Ureter (tissue), 1 donor: ENCODE measurements at regions not wholly inside any gene's neighbourhood (a gene's known extent, or its start where the extent isn't known, plus 50 kb on each side); places are given as distances from the start of the nearest gene placed in this dataset.

ENCODE experiments used
- DNase-seq: peaks from one replicate; pipeline ENCODE4 v3.0.0-alpha.2; 2020; ENCODE audit warnings: low spot score
- donor health status: DM: yes; HTN: yes; CAD: no.

DNA sequence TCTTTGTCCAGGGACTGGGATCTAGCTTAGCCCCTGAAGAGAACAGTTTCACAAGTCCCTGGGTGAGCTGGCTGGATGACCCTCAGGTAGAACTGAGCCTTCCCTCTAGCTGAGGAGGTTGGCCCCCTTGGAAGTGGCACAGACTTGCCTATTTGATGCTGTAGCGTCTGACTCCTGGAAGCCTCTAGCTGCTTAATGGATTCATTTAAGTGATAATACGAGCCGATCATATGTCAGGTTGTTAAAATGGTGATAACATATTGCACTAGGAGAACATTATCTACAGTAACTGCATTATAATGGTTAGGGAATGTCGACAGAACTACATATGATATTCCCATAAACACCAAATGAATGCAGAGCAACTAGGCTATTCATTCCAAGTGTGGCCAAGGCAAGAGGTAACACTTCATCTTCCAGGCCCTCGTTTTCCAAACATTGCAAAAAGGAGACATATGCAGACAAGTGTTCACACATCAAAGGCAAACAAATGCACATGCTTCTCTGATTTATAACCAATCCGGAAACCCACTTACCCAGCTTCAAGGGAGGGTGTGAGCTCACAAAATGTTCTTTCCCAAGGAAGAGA, 340.1 kb upstream of the PLXNA2 start:
- DNase-seq = no peak

DNA sequence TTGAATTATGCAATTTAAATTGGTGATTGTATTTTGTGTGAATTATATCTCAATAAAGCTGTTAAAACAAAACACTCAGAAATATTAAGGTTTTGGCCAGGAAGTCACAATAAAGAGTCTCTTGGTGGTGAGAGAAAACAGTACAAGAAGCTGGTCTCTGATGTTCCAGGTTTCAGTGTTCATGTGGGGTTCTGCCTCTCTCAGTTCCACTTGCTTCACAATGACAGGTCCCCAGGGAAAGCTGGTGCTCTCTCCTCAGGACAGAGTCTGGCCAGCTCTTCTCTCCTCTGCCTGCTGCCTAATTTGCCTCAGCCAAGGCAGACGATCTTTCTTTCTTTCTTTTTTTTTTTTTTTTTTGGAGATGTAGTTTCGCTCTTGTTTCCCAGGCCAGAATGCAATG, 342.9 kb upstream of the PLXNA2 start:
- no peak for DNase-seq

DNA sequence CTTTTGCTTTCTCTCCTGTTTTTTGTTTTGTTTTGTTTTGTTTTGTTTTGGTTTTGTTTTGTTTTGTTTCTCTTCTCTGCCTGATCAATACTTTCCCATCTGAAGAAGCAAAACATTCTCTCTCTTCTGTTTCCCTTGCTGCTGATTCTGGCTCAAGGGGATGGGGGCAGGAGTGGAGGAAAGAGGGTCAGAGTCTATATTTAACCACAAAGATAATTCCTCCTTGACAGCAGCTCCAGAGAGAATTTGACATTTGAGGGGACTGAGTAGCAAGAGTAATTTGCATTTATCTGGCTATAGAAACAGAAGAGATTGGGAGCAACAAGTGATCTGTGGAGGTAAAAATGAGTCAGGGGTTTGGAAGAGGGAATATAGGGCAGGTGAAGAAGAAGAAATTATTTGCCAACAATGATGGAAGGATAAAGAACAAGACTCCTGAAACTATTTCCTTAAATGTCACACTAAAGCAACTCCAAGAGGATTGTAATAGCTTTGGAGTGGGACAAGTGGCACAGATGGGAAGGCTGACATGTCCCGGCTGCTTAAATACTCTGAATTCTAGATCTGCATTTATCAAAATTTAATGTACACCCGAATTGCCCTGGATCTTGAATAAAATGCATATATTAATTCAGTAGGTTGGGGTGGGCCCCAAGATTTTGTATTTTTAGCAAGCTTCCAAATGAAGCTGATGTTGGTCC, 349.3 kb upstream of the PLXNA2 start:
- DNase-seq = no peak

DNA sequence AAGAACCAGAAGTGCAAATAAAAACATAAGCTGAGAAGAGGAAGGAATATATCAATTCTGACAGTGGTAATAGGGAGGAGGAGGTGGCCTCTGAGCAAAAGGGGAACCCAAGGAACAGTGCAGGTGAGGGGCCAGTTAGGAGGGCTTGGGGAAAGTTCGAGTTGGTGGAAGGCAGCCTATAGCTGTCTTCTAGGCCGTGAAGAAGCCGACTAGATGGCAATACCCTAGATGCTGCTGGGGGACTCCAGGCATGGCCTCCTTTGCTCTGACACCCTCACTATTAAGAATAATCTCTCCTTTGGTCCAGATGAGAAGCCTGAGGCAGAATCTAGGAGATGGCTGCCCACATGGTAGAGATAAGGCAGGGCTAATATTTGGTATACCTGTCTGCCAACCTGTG, 351.1 kb upstream of the PLXNA2 start:
- DNase-seq = no peak

DNA sequence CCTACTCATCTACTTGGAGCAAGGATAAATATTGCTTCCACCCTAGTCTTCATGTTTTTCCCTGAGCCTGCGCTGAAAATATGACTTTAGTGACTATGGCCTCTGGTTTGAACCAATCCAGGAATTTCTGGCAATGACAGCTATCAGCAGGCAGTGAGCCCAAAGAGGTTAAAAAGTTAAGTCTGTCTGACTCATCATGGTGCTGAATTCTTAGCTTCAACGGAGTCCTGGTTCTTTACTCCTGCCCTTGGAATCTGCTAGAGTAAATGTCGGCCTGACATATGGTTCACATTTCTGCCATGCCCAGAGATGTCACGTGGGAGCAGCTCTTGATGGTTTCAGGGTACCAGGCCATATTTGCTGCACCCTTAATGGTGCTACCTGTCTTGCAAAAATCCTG, 351.6 kb upstream of the PLXNA2 start:
- no peak for DNase-seq

DNA sequence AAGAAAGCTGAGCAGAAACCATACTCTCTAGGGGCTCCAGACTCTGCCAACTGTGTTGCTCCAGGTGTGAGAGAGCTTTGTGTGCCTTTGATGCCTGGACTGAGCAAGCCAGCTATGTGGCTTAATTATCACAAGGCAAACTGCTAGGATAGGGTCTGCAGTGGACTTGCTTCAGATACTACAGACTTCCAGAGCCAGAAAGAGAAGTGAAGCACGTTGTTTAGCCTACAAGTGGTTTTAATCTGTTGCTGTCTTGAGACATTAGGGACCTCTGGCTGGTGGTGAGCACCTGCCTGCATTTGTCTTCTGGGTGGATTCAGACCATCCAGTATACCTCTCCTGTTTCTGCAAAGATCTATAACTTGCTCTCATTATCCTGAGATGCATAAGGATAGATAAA, 353.4 kb upstream of the PLXNA2 start:
- no peak for DNase-seq

DNA sequence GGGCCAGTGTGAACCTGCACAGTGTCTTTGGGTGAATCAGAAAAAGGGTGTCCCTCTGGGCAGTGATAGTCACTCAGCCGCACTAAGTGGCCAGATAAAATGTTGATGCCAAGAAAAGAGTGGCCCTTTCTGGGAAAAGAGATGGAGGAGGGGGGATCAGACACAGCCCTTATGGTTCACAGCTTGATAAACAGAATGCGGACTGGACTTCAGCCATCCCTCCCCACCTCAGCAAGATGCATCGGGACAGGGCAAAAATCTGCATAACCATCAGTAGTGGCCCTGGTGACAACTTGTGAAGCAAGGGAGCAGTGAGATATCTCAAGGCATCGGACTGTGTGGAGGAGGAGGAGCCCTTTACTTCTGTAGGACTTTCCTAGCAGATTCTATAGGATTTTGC, 353.8 kb upstream of the PLXNA2 start:
- no peak for DNase-seq

DNA sequence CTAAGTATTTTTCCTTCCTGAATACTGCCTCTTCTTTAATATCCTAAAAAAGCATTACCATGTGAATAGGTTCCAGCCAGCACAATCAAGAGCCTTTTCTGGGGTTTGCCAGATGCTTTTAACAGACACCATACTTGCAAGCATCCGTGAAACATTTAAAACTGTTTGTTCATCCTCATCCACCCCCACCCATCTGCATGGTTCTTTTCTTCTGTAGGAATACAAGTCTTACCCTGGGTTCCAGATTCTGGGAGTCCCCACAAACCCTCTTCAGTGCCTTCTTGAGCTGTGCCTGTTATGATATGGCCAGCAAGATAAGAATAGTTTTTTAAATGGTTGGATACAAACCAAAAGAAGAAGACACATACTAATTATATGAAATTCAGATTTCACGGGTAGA, 354.9 kb upstream of the PLXNA2 start:
- DNase-seq = no peak

DNA sequence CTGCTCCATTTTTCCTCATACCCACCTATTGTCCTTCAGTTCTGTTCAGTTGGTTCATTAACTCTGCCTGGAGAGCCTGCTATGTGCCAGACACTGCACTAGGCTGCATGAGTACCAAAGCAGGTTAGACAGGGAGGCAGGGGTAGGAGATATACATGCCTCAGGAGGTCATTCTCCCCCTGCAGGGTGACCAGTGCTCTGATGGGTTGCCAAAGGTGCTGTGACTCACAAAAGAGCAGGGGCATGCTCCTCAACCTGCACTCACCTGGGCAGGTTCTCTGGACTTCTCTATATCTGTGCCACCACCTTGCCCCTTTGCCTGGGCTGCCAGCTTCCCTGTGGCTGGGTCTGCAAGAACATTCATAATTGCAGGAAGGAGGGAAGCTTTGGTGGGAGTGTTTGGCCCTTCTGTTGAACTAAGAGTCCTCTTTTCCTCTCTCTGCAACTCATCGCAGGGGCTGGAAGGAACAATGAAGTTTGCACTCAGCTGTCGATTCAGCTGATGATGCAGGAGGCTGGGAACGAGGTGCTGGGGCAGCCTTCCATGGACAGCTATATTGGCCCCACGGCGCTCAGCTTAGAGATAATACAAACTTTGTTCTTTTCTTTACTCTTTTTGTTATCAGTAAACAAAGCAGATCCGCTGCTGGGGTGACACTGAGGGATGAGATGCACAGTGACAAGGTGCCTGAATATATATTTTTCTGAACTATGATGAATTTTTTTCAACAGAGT, 356.4 kb upstream of the PLXNA2 start:
- DNase-seq = no peak

DNA sequence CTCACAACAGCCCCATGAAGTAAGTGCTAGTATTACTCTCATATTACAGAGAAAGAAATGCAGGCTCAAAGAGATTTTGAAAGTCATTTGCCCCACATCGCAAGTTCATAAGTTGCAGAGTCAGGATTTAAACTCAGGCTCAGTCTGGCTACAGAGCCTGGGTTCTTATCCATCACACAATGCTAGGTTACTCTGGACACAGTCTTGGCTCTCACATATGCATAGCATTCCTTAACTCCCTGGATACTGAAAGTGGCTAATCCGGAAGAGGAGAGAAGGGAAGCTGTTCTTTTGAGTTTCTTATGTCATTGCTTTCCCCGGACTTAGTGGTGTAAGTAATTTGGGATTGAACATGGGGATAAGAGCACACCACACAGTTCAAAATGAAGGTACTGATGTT, 357.4 kb upstream of the PLXNA2 start:
- no peak for DNase-seq

DNA sequence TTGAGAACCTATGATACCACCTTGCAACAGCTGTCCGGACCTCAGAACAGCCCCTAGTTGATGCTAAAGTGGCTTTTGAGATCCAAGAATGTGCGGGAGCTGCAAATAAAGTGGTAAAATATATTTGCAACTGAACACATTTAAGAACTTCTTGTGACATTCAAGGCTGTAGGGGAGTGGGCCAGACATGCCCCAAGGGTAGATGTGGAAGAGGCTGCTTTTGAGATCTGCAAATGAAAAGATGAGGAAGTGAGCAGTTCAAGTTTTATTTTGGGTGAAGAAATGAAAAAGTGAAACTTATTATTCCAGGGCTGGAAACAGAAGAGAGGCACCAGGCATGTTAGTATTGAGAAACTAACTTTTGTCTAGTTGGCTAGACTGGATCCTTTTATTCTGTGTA, 359.5 kb upstream of the PLXNA2 start:
- no peak for DNase-seq

DNA sequence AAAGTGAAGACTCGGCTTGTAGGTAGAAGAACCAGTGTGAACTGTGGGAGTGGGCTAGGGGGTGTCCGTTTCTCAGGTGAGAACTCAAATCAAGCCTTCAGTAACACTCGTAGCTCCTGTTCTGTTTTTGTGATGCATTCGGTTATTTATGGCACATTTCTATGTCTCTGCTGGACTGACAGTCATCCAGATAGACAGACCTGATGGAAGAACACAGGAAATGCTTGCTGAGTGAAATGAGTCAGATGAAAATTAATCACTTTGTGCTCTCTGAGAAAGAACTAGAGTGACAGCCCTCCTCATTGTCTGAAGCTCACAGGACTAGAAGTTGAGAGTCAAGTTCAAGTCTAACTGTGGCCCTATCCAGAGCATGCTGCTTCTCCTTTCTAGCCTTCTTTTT, 360.1 kb upstream of the PLXNA2 start:
- no peak for DNase-seq

DNA sequence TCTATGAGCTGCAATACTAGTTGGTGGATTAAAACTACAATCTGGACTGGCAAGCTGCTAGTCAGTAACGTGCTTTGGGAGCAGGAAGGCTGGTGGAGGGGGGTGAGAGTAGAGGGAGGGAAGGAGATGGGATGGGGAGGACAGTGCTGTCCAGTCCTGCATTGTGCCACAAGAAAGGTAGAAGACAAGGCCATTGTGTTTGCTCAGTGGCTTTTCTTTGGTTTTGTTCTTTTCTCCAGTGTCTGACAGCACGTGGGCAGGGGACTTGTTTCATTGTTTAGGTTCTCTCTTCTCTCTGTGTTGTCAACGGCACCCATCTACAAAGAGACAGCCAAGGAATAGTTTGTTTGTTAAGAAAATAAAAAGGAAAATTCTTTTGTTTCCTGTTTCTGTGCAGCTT, 362.8 kb upstream of the PLXNA2 start:
- no peak for DNase-seq

DNA sequence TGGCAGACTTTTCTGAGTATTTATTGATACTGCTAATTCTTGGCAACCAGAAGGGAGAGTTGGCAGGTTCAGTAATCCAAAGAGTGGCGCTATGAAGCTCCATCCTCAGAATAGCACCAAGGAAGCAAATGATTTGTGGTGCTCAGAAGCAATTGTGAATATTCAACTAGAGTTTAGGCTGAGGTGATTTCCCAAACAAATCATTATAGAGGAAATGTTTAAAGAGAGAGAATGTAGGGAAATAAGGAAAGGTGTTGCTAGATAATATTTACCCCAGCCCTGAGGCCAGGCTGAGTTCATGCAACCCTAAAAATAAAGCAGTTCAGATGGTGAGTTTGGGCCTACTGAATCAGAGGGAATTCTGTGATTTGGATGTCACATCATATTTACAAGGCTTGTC, 363.4 kb upstream of the PLXNA2 start:
- no peak for DNase-seq

DNA sequence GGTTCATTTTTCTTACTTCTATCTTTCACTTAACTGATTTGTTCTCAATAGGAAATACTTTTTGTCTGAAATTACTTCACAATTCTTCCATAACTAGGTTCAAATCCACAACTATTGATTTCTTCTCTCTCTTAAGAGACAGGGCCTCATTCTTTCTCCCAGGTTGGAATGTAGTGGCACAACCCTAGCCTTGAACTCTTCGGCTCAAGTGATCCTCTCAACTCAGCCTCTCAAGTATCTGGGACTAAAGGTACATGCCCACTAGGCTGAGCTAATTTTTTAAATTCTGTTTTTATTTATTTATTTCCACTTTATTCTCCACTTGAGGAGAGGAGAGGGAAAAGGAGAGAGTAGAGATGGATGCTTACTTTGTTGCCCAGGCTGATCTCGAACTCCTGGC, 370.4 kb upstream of the PLXNA2 start:
- DNase-seq = no peak

DNA sequence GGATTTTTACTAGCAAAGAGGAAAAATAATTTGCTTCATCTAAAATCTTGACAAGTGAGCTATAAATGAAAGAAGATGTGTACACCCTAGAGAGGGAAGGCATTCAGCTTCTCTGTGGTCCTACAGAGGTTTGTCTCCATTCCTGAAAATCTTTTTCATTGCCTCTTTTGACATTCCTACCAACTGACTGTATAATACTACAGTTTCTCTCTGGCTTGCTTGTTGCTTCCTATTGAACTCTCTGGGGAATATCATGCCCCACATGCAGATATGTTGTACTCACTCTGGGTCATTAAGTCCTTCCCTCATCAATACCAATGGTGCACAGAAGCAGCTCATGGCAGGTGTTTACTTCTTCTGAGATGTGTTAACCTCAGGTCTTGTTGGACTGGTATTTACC, 371.2 kb upstream of the PLXNA2 start:
- no peak for DNase-seq

DNA sequence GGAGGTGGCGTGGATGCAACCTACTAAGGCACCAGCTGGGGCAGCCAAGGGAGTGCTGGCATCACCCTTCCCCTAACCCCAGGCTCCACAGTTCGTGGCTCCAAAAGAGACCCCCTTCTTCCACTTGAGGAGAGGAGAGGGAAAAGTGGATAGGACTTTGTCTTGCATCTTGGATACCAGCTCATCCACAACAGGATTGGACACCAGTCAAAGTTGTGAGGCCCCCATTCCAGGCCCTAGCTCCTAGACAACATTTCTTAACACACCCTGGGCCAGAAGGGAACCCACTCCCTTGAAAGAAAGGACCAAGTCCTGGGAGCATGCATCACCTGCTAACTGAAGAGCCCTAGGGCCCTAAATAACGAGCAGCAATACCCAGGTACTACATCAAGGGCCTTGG, 372.6 kb upstream of the PLXNA2 start:
- DNase-seq = no peak

DNA sequence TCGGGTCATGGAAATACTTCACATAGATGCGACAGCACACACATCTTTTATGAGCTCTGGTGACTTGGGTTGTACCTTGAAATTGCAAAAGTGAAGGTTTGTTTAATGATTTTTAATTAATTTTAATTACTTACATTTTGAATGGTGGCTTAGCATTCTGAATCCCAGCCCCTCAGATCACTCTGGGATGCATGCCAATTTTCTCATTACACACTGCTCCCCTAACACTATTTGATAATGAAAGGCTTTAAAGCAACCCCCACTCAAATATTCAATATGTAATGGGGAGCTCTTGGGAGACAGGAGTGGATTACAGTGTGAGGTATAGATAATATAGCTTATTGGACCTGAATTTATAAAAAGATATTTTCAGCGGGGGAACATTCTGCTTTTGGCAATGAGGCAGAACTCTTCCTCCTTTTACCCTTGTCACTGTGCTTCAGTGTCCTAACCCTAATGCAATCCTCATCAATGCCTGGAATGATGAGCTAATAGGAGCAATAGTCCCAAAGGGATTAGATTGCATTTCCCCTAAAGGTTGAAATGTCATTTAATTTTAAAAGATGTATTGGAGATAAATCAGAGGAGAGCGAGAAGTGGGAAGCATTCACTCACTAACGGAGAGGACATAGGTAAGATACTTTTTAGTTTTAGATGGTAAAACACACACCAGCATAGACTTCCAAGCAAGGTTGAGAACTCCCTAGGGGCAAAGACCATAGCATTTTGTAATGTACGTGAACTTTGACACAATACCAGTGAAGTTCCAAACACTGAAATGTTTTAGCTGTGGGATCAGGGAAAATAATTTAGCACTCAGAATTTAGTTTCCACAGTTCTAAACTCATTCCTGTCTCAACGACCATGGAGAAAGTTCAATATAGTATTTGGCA, 384.1 kb upstream of the PLXNA2 start:
- DNase-seq = no peak

DNA sequence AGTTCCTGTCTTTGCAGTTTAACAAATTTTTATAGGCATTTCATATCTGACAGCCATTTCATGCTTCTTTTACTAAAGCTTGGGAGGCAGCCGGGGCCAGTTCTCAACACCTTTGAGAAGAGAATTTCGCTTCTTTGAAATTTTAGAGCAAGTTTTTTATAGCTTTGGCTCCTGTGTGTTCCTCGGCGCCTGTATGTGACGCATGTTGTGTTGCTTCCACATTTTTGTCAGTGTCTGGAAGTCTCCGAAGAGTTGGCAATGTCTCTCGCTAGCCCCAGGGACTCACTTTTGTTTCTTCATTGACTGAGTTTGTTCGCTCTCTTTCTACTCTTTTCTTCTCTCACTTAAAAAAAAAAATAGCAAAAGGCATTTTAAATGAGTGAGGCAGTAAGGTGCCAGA, 386.9 kb upstream of the PLXNA2 start:
- DNase-seq = no peak

DNA sequence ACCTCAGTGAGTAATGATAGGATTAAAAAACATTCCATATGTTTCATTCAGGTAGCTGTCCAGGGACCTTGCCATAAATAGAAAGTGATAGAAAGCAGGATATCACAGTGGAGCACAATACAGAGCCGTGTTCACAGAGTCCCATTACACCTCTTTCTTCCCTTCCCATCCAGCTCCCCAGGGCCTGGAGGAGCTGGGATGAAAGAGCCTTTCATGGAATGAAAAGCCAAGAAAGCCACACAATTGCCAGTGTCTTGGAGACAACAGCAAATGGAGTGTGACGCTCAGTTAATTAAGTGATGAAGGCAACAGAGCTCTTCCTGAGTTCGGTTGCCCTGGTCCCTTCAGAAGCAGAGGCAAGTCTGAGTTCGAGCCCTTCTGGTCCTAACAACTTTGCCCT, 387.3 kb upstream of the PLXNA2 start:
- DNase-seq = no peak

DNA sequence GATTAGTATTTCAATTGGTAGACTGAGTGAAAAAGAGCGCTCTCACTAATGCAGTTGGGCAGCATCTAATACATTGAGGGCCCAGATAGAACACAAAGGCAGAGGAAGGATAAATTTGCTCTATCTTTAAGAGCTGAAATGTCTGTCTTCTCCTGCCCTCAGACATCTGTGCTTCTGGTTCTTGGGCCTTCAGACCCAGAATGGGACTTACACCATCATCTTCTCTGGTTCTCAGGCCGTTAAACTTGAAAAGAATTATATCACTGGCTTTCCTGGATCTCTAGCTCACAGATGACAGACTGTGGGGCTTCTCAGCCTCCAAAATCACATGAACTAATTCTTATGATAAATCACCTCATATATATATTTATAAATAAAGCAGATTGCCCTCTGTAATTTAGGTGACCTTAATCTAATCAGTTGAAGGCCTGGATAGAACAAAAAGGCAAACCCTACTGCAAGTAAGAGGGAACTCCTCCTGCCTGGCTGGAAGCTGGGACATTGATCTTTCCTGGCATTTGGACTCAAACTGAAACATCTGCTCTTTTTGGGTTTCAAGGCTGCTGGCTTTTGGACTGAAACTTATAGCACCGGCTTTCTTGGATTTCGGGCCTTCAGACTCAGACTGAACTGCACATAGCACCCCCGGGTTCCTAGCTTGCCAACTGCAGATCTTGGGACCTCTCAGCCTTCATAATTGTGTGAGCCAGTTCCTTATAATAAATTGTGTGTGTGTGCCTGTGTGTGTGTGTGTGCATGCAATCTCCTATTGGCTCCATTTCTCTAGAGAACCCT, 390.4 kb upstream of the PLXNA2 start:
- no peak for DNase-seq

DNA sequence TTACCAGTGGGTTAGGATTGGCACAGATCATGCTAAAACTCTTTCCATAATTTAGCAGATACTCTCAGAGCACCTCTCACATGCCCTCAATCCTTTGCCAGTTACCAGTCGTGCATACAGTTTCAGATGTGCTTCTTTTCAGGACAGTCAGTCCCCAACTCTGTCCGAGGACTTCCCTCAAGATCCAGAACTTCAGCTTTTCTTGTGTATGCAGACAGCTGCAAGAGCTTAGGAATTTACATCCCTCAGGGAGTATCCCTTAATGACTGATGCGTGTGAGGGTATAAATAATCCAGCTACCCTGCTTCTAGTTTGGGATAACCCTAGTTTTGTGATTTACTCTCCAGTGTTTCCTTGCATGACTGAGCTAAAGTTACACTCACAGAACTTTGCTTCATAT, 393.0 kb upstream of the PLXNA2 start:
- no peak for DNase-seq
